HAP-1 (cell line): ENCODE measurements at regions not wholly inside any gene's neighbourhood (a gene's known extent, or its start where the extent isn't known, plus 50 kb on each side); places are given as distances from the start of the nearest gene placed in this dataset.

Experiments used
- DNase-seq, 2 experiments: peaks; one replicate each; pipeline ENCODE4 v3.0.0-alpha.2; 2016 to 2020; ENCODE audit warnings: low spot score in 2 of 2
- H3K27me3 ChIP-seq: fragments of 250-450 bp; sonication (Bioruptor Pico); 2 replicates; pipeline ENCODE4 v1.5.1; 2020; ENCODE audit warnings: low read depth, mild to moderate bottlenecking, moderate library complexity
- H3K36me3 ChIP-seq: fragments of 250-450 bp; sonication (Bioruptor Pico); replicated peaks from 2 replicates; pipeline ENCODE4 v1.5.1; 2020; ENCODE audit warnings: mild to moderate bottlenecking
- H3K4me1 ChIP-seq: fragments of 250-450 bp; sonication (Bioruptor Pico); 2 replicates; pipeline ENCODE4 v1.5.1; 2020; ENCODE audit warnings: mild to moderate bottlenecking
- H3K4me3 ChIP-seq: fragments of 250-450 bp; sonication (Bioruptor Pico); 2 replicates; pipeline ENCODE4 v1.5.1; 2020; ENCODE audit warnings: mild to moderate bottlenecking, moderate library complexity
- H3K9me3 ChIP-seq: fragments of 250-450 bp; sonication (Bioruptor Pico); 2 replicates; pipeline ENCODE4 v1.5.1; 2020; ENCODE audit warnings: mild to moderate bottlenecking, moderate library complexity
- in situ Hi-C: fragments of 300-500 bp; cut with MboI; formaldehyde crosslinking; loops from 3 replicates; pipeline ENCODE4 v1.14.3; 2020; ENCODE audit warnings: low sequenced_read_pairs, inconsistent platforms, mixed read lengths

DNA sequence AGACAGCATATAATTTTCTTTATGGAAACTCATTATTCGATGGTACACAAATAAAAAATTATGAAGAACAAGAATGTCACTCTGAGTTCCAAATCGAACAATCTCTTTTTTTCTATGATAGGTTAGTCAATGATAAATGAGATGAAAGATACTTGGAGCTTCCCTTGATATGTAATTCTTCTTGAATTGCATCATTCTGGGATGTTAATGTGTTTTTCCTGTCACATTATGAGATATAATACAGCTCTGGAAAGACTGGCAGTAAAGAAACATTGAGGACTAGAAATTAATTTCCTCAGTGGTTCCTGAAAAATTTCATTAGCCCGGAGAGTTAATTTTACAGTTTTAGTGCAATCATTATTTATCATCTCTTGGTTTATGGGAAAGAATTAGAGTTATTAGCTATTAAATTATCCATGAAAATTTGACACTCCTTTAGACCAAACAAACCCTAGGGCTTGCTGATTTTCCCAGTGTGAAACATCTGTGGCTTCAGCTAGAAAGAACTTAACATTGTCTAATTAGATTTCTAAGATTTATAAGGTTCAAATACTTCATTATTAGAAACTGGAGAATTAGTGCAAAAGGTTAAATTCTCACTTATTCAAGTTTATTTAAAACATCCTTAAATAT lies 1546.6 kb upstream of the TENM3 start:
- no peak for DNase-seq
- Histone ChIP-seq H3K36me3 (no peaks in the 10 kb centered on the region), H3K9me3 (no peaks in the 10 kb centered on the region; the same call in none of the 2 replicates), H3K27me3 (no peaks in the 10 kb centered on the region), H3K4me3 (no peak overlapping the region), H3K4me1 (no peaks in the 10 kb centered on the region; the same call in 1 of the 2 replicates)
- in situ Hi-C loops, result no loop called here

DNA sequence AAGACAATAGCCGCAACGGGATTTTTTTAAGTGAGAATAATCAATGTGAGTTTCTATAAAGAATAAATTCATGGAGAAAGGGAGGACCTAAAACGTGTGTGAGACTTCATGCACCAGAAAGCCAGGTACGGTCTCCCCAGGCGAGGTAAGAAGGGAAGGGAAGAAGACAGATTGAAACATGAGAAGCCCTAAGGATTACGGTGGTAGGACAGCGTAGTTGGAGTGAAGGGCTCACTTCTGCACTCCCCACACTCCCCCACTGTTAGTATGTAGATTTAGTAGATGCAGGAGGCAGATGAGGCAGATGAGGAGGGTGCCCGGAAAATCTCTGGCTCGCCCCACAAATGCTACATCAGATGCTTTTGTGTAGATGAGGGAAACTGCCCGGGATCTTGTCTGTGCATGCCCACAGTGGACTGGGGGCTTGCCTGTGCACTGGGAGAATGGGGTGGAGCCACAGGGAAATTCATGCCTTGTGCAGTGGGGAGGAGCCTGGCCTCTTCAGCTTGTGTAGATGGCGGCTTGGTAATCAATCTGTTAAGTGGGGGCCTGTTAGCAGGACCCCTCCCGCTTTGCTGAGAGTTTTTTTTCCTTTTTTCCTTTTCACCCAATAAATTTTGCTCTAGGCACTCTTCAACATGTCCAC lies 1544.5 kb upstream of the TENM3 start:
- H3K4me1 ChIP-seq, result no peaks in the 10 kb centered on the region; the same call in 1 of the 2 replicates
- DNase-seq, result no peak
- no peak overlapping the region for H3K4me3 ChIP-seq
- in situ Hi-C loops, result no loop called here
- no peaks in the 10 kb centered on the region for H3K27me3 ChIP-seq
- no peaks in the 10 kb centered on the region; the same call in 1 of the 2 replicates for H3K9me3 ChIP-seq
- no peaks in the 10 kb centered on the region for H3K36me3 ChIP-seq

DNA sequence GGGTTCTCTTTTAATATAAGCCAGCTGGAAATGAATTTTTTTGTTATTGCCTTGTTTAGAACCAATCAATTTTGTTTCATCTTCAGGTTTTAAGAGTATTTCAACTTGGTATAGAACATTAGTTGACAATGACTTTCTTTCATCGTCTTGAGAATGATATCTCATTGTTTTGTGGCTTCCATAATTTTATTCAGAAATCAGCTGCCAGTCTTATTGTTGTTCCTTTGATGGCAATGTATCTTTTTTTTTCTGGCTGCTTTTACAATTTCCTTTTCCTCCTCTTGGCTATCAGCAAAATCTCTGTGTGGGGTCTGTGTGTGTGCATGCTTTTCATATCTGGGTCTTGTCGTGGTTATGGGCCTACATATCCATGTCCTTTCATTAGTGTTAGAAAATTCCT lies 1536.4 kb upstream of the TENM3 start:
- in situ Hi-C loops, result no loop called here
- no peaks in the 10 kb centered on the region for H3K36me3 ChIP-seq
- no peaks in the 10 kb centered on the region for H3K9me3 ChIP-seq
- no peaks in the 10 kb centered on the region for H3K4me1 ChIP-seq
- no peak for DNase-seq
- no peak overlapping the region for H3K4me3 ChIP-seq
- H3K27me3 ChIP-seq, result no peaks in the 10 kb centered on the region

DNA sequence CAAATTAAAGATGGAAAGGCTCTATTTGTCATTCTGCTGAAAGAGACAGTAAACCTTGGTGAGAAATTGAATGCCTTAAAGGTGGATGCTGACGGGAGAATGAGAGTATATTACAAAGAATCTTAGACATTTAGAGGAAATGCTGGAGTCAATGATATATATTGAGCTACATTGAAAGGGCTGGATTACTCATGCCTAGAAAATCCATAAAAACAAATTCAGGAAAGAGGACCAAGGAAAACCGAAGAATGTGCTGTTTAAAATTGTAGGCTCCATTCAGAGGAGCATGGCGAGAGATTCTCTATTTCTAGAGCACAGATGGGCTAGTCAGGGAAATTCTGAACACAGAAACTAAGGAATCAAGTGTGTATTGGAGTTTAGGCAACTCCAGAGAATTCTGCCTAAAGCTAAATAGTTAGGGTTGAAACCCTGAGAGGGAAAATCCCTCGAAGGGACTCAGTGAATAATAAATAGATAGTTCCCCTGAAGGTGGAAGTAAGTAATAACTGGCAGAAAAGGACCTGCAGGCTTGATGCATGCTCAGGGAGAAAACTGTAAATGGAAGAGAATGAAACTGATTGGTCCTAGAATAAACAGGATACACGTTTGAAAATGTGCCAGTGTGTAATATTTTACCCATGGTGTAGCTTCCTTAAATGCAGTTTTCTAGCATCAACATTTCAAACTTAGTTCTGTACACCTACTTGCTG lies 1532.4 kb upstream of the TENM3 start:
- no peak for DNase-seq
- H3K4me3 ChIP-seq, result no peak overlapping the region
- no peaks in the 10 kb centered on the region for H3K36me3 ChIP-seq
- no peaks in the 10 kb centered on the region for H3K4me1 ChIP-seq
- no peaks in the 10 kb centered on the region for H3K9me3 ChIP-seq
- in situ Hi-C loops, result no loop called here
- H3K27me3 ChIP-seq, result no peaks in the 10 kb centered on the region

DNA sequence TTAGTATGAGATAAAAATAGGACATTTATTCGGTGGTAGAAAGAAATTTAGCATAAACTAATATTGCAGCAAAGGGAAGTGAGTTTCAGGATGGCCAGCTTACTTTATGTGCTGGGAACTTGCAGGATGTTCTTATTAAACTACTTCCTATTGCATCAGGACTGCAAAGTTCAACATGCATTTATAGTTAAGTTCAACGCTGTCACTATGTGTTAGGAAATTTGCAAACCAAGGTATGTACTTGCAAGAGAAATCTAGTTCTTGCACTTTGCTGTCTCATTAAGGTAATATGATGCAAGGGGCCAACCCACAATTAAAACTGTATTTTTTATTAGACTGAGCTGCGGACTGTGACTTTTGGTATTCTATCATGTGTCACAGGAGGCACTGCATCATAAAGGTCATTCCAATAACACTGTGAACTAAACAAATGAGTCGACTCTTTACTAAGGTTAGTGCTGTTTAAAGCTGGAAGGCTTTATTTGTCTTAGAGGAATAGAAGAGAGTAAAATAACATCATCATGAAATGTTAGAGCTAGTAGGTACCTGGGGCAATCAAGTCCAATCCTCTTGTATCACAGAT lies 1525.7 kb upstream of the TENM3 start:
- in situ Hi-C loops, result no loop called here
- DNase-seq, result no peak
- no peaks in the 10 kb centered on the region for H3K36me3 ChIP-seq
- H3K4me1 ChIP-seq, result no peaks in the 10 kb centered on the region
- H3K27me3 ChIP-seq, result no peaks in the 10 kb centered on the region
- no peaks in the 10 kb centered on the region for H3K9me3 ChIP-seq
- no peak overlapping the region for H3K4me3 ChIP-seq

DNA sequence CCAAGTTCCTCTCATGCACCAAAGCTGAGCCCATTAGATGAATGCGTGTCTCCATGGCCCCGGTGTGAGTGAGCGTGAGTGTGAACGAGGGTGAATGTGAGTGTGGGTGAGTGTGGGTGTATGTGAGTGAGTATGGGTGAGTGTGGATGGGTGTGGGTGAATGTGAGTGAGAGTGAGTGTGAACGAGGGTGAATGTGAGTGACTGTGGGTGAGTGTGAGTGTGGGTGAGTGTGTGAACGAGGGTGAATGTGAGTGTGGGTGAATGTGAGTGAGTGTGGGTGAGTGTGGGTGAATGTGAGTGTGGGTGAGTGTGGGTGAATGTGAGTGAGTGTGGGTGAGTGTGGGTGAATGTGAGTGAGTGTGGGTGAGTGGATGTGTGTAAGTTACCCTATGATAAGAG lies 1521.8 kb upstream of the TENM3 start:
- no peak overlapping the region for H3K4me3 ChIP-seq
- DNase-seq, result no peak
- no peaks in the 10 kb centered on the region for H3K27me3 ChIP-seq
- in situ Hi-C loops, result no loop called here
- H3K9me3 ChIP-seq, result no peaks in the 10 kb centered on the region
- no peaks in the 10 kb centered on the region for H3K36me3 ChIP-seq
- H3K4me1 ChIP-seq, result no peaks in the 10 kb centered on the region; the same call in 1 of the 2 replicates

DNA sequence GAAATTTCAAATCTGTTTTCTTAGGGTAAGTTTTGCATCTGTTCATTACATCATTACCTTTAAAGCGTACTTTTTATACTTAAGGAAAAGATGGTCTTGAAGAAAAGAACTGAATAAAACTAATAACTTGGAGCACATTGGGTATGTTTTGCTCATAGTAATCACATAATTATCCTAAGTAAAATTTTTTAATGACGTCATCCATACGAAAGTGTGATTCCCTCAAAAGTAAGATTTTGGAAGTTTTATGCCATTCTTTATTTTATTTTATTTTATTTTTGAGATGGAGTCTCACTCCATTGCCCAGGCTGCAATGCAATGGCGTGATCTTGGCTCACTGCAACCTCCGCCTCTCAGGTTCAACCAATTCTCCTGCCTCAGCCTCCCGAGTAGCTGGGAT lies 1516.6 kb upstream of the TENM3 start:
- Histone ChIP-seq H3K27me3 (no peaks in the 10 kb centered on the region), H3K4me1 (peaks cover 4% of the 10 kb centered on the region; the same call in 1 of the 2 replicates), H3K9me3 (no peaks in the 10 kb centered on the region), H3K4me3 (no peak overlapping the region), H3K36me3 (no peaks in the 10 kb centered on the region)
- DNase-seq, result no peak
- in situ Hi-C loops, result no loop called here

DNA sequence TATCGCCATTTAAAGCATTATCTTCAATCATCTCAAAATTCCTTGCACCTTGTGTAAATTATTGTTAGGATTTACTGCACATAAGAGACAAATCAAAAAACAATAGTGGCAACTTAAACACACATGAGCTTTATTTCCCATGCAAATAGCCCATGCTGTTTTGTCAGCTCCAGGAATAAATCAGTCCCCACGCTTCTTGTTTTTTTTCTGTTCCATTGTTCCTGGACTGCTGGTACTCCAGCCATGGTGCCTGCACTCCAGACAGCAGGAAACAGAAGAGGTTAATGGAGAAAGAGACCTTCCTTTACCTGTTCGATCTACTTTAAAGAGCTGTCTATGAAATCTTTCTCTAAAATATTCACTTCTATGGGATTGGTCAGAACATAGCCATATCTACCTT lies 1515.7 kb upstream of the TENM3 start:
- no peaks in the 10 kb centered on the region for H3K9me3 ChIP-seq
- no peak for DNase-seq
- in situ Hi-C loops, result no loop called here
- no peak overlapping the region for H3K4me3 ChIP-seq
- H3K36me3 ChIP-seq, result no peaks in the 10 kb centered on the region
- H3K4me1 ChIP-seq, result peaks cover 4% of the 10 kb centered on the region; the same call in 1 of the 2 replicates
- no peaks in the 10 kb centered on the region for H3K27me3 ChIP-seq

DNA sequence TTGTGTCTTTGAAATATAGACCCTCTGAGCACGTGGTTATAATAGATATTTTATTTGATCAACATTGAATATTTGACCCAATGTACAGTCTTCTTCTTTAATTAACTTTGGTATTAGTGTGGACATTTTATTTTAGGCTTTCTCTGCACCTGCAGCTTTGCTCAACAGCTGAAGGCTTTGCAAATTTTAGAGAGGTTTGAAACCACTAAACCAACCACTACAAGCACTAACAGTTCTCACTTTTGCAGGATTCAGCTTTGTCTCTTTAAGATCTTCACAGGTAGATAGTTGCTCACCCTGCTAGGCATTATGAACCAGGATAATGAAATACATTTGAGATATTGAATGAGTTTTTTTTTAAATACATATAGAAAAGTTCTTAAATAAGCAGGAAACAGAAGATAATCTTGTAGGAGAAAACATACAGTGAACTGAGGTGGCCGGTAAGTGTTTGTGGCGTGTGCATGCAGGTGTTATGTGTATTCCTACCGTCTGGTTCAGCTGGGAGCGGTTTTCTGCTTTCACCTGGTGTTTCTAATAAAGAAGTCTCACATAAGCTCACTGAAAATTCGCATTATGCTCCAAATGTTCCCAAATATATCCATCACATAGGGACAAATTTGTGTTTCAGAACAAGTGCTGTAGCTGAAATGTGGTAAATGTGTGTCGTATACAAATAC lies 1508.3 kb upstream of the TENM3 start:
- no peaks in the 10 kb centered on the region for H3K9me3 ChIP-seq
- no peak overlapping the region for H3K4me3 ChIP-seq
- in situ Hi-C loops, result no loop called here
- no peak for DNase-seq
- no peaks in the 10 kb centered on the region for H3K27me3 ChIP-seq
- no peaks in the 10 kb centered on the region for H3K36me3 ChIP-seq
- no peaks in the 10 kb centered on the region for H3K4me1 ChIP-seq

DNA sequence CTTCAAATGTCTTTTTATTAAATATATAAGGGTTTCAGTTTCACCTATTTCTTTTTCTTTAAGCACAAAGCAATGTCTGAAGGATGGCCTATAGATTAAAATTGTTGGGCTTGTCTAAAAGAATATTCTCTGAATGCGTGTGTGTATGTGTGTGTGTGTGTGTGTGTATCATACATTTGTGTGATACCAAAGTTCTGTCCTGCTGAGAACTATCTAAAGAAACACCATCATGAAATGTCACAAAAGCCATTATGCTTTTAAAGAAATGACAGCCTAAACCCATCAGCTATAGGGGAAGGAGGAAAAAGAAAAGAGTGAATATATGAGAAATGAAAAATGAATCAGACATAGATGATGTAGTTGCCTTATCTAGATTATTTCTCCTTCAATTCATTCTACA lies 1501.5 kb upstream of the TENM3 start:
- Histone ChIP-seq H3K27me3 (no peaks in the 10 kb centered on the region), H3K9me3 (no peaks in the 10 kb centered on the region), H3K4me1 (no peaks in the 10 kb centered on the region), H3K4me3 (no peak overlapping the region), H3K36me3 (no peaks in the 10 kb centered on the region)
- DNase-seq, result no peak
- in situ Hi-C loops, result no loop called here

DNA sequence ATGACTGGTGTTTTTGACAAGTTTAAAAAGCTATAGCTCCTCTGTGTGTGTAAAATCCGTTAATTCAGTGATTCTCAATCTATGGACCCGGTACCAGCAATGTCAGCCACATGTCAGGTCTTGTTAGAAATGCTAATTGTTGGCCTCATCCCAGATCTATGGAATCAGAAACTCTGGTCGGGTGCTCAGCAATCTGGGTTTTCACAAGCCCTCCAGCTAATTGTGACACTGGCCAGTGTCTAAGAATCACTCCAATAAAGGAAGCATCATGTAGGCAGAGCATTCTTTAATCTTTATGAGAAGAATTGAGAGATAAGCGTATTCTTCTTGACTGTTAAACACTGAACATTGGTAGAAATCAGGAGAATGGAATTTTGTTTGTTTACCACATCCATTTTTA lies 1498.2 kb upstream of the TENM3 start:
- Histone ChIP-seq H3K4me3 (no peak overlapping the region), H3K27me3 (no peaks in the 10 kb centered on the region), H3K4me1 (no peaks in the 10 kb centered on the region), H3K36me3 (no peaks in the 10 kb centered on the region), H3K9me3 (no peaks in the 10 kb centered on the region)
- in situ Hi-C loops, result no loop called here
- DNase-seq, result no peak

DNA sequence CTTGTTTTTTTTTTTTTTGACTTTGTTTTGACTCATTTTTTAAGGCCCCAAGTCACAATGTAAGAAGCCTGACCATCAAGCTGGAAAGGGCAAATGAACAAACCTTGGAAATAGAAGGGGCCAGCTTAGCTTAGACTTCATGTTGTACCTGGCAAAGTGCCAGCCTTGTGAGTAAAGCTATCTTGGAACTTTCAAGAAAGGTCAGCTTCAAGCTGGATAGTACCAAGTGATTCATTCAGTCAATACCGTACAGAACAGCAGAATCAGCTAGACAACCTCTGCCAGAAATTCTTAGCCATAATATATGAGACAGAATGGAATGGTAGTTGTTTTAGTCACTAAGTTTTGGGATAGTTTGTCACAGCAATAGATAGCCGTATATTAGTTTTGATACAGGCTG lies 1492.2 kb upstream of the TENM3 start:
- Histone ChIP-seq H3K4me3 (no peak overlapping the region), H3K9me3 (no peaks in the 10 kb centered on the region), H3K27me3 (no peaks in the 10 kb centered on the region), H3K4me1 (no peaks in the 10 kb centered on the region; the same call in 1 of the 2 replicates), H3K36me3 (no peaks in the 10 kb centered on the region)
- in situ Hi-C loops, result no loop called here
- no peak for DNase-seq

DNA sequence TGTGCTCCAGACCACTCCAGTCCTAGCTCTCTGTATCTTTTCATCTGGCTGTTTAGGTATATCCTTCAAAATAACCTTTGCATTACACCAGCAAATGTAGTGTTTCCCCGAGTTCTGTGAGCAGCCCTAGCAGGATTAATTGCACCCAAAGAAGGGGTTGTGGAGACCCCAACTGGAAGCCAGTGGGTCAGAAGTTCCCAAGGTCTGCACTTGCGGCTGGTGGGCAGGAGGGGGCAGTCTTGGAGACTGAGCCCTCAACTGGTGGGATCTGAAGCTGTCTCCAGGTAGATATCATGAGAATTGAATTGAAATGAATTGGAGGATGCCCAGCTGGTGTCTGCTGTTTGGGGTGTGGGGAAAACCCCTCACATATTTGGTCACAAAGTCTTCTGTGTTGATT lies 1485.3 kb upstream of the TENM3 start:
- Histone ChIP-seq H3K9me3 (no peaks in the 10 kb centered on the region), H3K4me1 (no peaks in the 10 kb centered on the region; the same call in 1 of the 2 replicates), H3K4me3 (no peak overlapping the region), H3K27me3 (no peaks in the 10 kb centered on the region), H3K36me3 (no peaks in the 10 kb centered on the region)
- DNase-seq, result no peak
- in situ Hi-C loops, result no loop called here
